ENCODE measurements at regions not wholly inside any gene's neighbourhood (a gene's known extent, or its start where the extent isn't known, plus 50 kb on each side); places are given as distances from the start of the nearest gene placed in this dataset.
"Not testable (repeated sequence)": the region's sequence is repeated elsewhere in the genome, so short reads cannot be mapped to it uniquely, and the experiment has no call there.

GRCh38 chr1:73327180-73327793 is 870.7 kb downstream of the LRRIQ3 start:
- peak; percentile 28 for ATAC-seq

GRCh38 chr1:73326663-73327062 is 871.3 kb downstream of the LRRIQ3 start:
- Histone ChIP-seq H3K27me3 (no peaks in the 10 kb centered on the region), H3K27ac (no peak overlapping the region), H3K9me3 (peaks cover 2% of the 10 kb centered on the region), H3K36me3 (no peaks in the 10 kb centered on the region), H3K4me3 (no peak overlapping the region), H3K4me1 (no peaks in the 10 kb centered on the region)
- peak; percentile 9 for ATAC-seq
- intact Hi-C loops (cut with DNase I): no loop called here
- TF ChIP-seq CTCF (IDR thresholded peaks at IDR 0.05): no peak
- no peak for DNase-seq

More at GRCh38 chr1:73327180-73327793, 870.7 kb downstream of the LRRIQ3 start:
- H3K9me3 ChIP-seq: peaks cover 5% of the 10 kb centered on the region
- TF ChIP-seq CTCF (IDR thresholded peaks at IDR 0.05): no peak
- H3K36me3 ChIP-seq: no peaks in the 10 kb centered on the region
- DNase-seq: no peak
- no peaks in the 10 kb centered on the region for H3K4me1 ChIP-seq
- no peak overlapping the region for H3K27ac ChIP-seq
- no peaks in the 10 kb centered on the region for H3K27me3 ChIP-seq
- intact Hi-C loops (cut with DNase I): no loop called here
- no peak overlapping the region for H3K4me3 ChIP-seq

GRCh38 chr1:73310797-73311381 is 887.1 kb downstream of the LRRIQ3 start:
- no peaks in the 10 kb centered on the region for H3K36me3 ChIP-seq
- no peaks in the 10 kb centered on the region for H3K4me1 ChIP-seq
- H3K9me3 ChIP-seq: no peaks in the 10 kb centered on the region
- TF ChIP-seq CTCF (IDR thresholded peaks at IDR 0.05): no peak
- DNase-seq (no peak), ATAC-seq (no peak)
- no peak overlapping the region for H3K27ac ChIP-seq
- intact Hi-C loops (cut with DNase I): no loop called here
- H3K27me3 ChIP-seq: no peaks in the 10 kb centered on the region
- H3K4me3 ChIP-seq: no peak overlapping the region

- no peak overlapping the region for H3K27ac ChIP-seq
- peaks cover 5% of the 10 kb centered on the region for H3K9me3 ChIP-seq
- H3K27me3 ChIP-seq: no peaks in the 10 kb centered on the region
- no peaks in the 10 kb centered on the region for H3K36me3 ChIP-seq
- no peak for DNase-seq
- no peak overlapping the region for H3K4me3 ChIP-seq
- no peak for TF ChIP-seq CTCF (IDR thresholded peaks at IDR 0.05)
- intact Hi-C loops (cut with DNase I): no loop called here
- no peaks in the 10 kb centered on the region for H3K4me1 ChIP-seq
- no peak for ATAC-seq
These were observed 890.9 kb downstream of the LRRIQ3 start for GRCh38 chr1:73306899-73307555.

- H3K27me3 ChIP-seq: no peaks in the 10 kb centered on the region
- DNase-seq: no peak
- no peak for ATAC-seq
- no peak overlapping the region for H3K4me3 ChIP-seq
- H3K27ac ChIP-seq: no peak overlapping the region
- no peak for TF ChIP-seq CTCF (IDR thresholded peaks at IDR 0.05)
- intact Hi-C loops (cut with DNase I): no loop called here
- H3K36me3 ChIP-seq: no peaks in the 10 kb centered on the region
- peaks cover 8% of the 10 kb centered on the region for H3K9me3 ChIP-seq
- no peaks in the 10 kb centered on the region for H3K4me1 ChIP-seq
These were observed 924.1 kb downstream of the LRRIQ3 start for GRCh38 chr1:73273886-73274285.

- H3K4me1 ChIP-seq; H3K36me3 ChIP-seq; DNase-seq; H3K27me3 ChIP-seq; H3K4me3 ChIP-seq; intact Hi-C loops (cut with DNase I); H3K27ac ChIP-seq; ATAC-seq: not testable (repeated sequence)
- peaks cover 35% of the 10 kb centered on the region for H3K9me3 ChIP-seq
These were observed 952.8 kb downstream of the LRRIQ3 start for GRCh38 chr1:73245196-73245595.
